Upper lobe of right lung (tissue), 1 donor: ENCODE measurements at regions not wholly inside any gene's neighbourhood (a gene's known extent, or its start where the extent isn't known, plus 50 kb on each side); places are given as distances from the start of the nearest gene placed in this dataset.

ENCODE experiments used
- ATAC-seq: fragments of 200-7000 bp; cut with Tn5 transposase; one replicate; pipeline ENCODE4 v1.9.1; 2020; ENCODE audit warnings: mild to moderate bottlenecking, moderate library complexity
- DNase-seq: peaks from one replicate; pipeline ENCODE4 v3.0.0-alpha.2; 2020
- H3K27ac ChIP-seq: fragments of 200-600 bp; one replicate; pipeline ENCODE4 v1.8.0; 2022
- H3K27me3 ChIP-seq: fragments of 200-600 bp; one replicate; pipeline ENCODE4 v1.8.0; 2022; ENCODE audit warnings: mild to moderate bottlenecking
- H3K36me3 ChIP-seq: fragments of 200-600 bp; one replicate; pipeline ENCODE4 v1.8.0; 2022
- H3K4me1 ChIP-seq: fragments of 200-600 bp; one replicate; pipeline ENCODE4 v1.8.0; 2022
- H3K4me3 ChIP-seq: fragments of 200-600 bp; one replicate; pipeline ENCODE4 v1.8.0; 2022; ENCODE audit warnings: mild to moderate bottlenecking
- H3K9me3 ChIP-seq: fragments of 200-600 bp; one replicate; pipeline ENCODE4 v1.8.0; 2022
- CTCF ChIP-seq: fragments of 200-600 bp; IDR thresholded peaks from one replicate; pipeline ENCODE4 v1.8.0; 2022; ENCODE audit warnings: antibody characterized with exemption
- intact Hi-C: fragments of 100-400 bp; cut with DNase I; formaldehyde crosslinking; loops from one replicate; pipeline ENCODE4 v1.11.0; 2022
- donor health status: DM: no; HTN: yes; CAD: no; lungs with severe emphysema.

- ATAC-seq: no peak
- no peaks in the 10 kb centered on the region for H3K4me1 ChIP-seq
- H3K9me3 ChIP-seq: no peaks in the 10 kb centered on the region
- no peaks in the 10 kb centered on the region for H3K27me3 ChIP-seq
- no peak overlapping the region for H3K4me3 ChIP-seq
- H3K36me3 ChIP-seq: no peaks in the 10 kb centered on the region
- TF ChIP-seq CTCF: no peak
- intact Hi-C loops: no loop called here
- DNase-seq: no peak
- H3K27ac ChIP-seq: no peak overlapping the region
Measured at GRCh38 chr9:13716601-13717321, 437.3 kb upstream of the MPDZ start.

DNA sequence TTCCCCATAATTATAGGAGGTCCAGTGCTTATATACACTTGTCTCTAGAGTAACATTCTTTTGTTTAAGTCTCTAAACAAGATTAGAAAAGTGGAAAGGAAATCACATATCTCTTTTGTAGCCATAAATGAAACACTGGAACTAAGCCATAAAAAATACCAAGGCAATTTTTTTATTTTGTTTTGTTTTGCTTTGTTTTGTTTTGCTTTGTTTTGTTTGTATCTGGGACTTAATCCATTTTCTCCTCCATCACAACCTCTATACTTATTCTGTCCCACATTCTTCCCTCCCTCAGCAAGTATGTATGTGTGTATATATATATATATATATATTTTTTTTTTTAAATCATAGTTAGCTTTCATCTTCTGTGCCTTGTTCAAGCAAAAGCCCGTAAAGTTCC, 436.6 kb upstream of the MPDZ start:
- H3K27ac ChIP-seq: no peak overlapping the region
- no peaks in the 10 kb centered on the region for H3K4me1 ChIP-seq
- no peaks in the 10 kb centered on the region for H3K27me3 ChIP-seq
- no peak for TF ChIP-seq CTCF
- no peak overlapping the region for H3K4me3 ChIP-seq
- H3K9me3 ChIP-seq: no peaks in the 10 kb centered on the region
- no peak for DNase-seq
- intact Hi-C loops: no loop called here
- no peak for ATAC-seq
- no peaks in the 10 kb centered on the region for H3K36me3 ChIP-seq

- intact Hi-C loops: no loop called here
- H3K27ac ChIP-seq: no peak overlapping the region
- no peaks in the 10 kb centered on the region for H3K4me1 ChIP-seq
- no peaks in the 10 kb centered on the region for H3K36me3 ChIP-seq
- no peaks in the 10 kb centered on the region for H3K9me3 ChIP-seq
- H3K27me3 ChIP-seq: no peaks in the 10 kb centered on the region
- no peak overlapping the region for H3K4me3 ChIP-seq
- ATAC-seq (no peak), DNase-seq (no peak)
- TF ChIP-seq CTCF: no peak
Measured at GRCh38 chr9:13715430-13715829, 435.9 kb upstream of the MPDZ start.

DNA sequence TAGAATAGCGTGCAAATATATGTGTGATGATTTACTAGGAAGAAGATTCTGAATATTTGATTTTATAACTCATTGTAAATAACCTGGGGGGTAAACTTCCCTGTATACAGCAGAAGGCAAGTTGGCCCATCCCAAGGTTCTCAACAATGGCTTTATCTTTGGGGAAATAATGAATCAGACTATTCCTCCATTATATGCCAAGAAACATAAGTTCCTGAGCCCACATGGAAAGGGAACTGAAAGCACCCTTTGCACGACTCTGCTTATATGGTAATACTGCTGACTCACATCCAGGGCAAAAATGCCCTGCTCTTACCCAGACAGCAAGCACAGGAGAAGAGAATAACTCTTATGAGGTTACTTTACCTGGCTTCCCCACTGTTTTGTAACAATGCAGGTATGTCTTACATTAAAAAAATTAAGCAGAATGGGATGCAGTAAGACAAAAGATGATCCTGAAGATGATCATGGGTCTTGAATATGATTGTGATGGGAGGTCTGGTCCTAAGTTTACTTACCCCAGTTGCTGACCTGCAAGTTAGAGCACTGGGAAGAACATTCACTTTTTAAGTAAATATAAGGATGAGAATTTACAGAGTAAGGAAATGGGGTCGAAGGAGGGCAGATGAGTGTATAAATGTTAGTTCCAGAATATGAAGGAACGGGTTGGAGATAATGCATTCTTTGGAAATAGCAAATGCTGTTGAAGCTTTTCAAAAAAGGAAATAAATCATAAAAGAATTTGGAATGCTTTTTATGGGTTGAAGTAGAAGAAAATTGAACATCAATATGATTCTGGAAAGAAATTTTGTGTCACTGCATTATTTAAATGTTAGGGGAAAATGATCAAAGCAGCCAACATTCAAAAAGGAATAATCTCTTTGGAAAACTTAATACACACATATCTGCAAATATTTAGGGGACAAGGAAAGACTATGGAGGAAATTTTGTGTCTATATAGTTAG, 428.4 kb upstream of the MPDZ start:
- H3K27ac ChIP-seq: no peak overlapping the region
- no peaks in the 10 kb centered on the region for H3K9me3 ChIP-seq
- no peaks in the 10 kb centered on the region for H3K4me1 ChIP-seq
- intact Hi-C loops: no loop called here
- no peaks in the 10 kb centered on the region for H3K36me3 ChIP-seq
- no peak for TF ChIP-seq CTCF
- DNase-seq (no peak), ATAC-seq (no peak)
- H3K4me3 ChIP-seq: no peak overlapping the region
- H3K27me3 ChIP-seq: no peaks in the 10 kb centered on the region

- no peaks in the 10 kb centered on the region for H3K36me3 ChIP-seq
- H3K4me1 ChIP-seq: no peaks in the 10 kb centered on the region
- TF ChIP-seq CTCF: no peak
- H3K9me3 ChIP-seq: no peaks in the 10 kb centered on the region
- peak; percentile 47 for ATAC-seq
- no peak for DNase-seq
- H3K27me3 ChIP-seq: no peaks in the 10 kb centered on the region
- no peak overlapping the region for H3K4me3 ChIP-seq
- intact Hi-C loops: no loop called here
- H3K27ac ChIP-seq: no peak overlapping the region
Measured at GRCh38 chr9:13705918-13706317, 426.4 kb upstream of the MPDZ start.
